Upper lobe of left lung (tissue), 4 donors: ENCODE measurements at regions not wholly inside any gene's neighbourhood (a gene's known extent, or its start where the extent isn't known, plus 50 kb on each side); places are given as distances from the start of the nearest gene placed in this dataset.

Source experiments
- CTCF ChIP-seq, 6 experiments: fragments of 450-650 bp in 4 of 6; fragments of 200-600 bp in 2 of 6; sonication (generic) in 2 of 6; IDR thresholded peaks; one replicate each; pipeline ENCODE4 v1.5.1; 2016 to 2019; ENCODE audit warnings: antibody characterized with exemption in 6 of 6
- EP300 ChIP-seq, 4 donors: sonication (generic); formaldehyde crosslinking; IDR thresholded peaks; one replicate each; pipeline ENCODE4 v1.5.1; 2017; ENCODE audit warnings: antibody characterized with exemption in 4 of 4, control low read depth in 2 of 4
- POLR2A ChIP-seq, 4 donors: fragments of 450-650 bp; IDR thresholded peaks; one replicate each; pipeline ENCODE4 v1.5.1; 2016 to 2017; ENCODE audit warnings: antibody characterized with exemption in 4 of 4, mild to moderate bottlenecking in 2 of 4
- POLR2AphosphoS5 ChIP-seq, 2 donors: sonication (generic); formaldehyde crosslinking; IDR thresholded peaks; one replicate each; pipeline ENCODE4 v1.5.1; 2017; ENCODE audit warnings: antibody characterized with exemption in 2 of 2

DNA sequence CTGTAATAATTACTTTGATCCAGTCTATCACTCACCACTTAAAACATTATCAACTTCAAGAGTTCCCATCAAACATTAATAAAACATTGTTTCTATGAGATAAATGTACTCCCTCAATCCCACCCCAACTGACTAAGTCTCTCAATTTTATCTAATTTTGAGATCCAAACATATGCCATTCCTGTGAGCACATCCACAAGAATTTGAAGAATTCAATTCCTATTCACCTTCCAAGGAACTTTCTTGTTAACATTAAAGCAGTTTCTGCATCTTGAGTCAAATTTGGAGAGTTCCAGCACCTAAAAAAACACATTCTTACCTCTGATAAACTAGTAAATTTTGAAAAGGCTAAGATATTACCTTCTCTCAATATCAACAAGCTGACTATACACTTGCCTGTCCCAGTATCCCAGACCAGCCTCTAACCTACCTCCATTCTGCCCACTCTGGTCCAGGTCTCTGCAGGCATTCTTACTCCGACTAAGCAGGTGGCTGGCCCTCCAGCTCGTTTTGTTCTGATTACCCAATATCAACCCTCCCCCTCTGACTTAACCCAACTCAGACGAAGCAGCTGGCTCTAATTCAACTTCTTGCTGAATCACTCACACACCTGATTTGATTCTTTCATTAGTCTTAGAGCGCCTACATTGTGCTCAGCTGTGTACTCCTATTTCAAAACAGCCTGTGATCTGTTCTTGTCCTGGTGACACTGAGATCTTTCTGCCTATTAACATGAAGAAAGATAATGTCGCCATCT lies 275.2 kb downstream of the IPMK start:
- TF ChIP-seq POLR2A (IDR thresholded peaks at IDR 0.05) (no peak), EP300 (IDR thresholded peaks at IDR 0.05) (no peak), CTCF (IDR thresholded peaks at IDR 0.05) (no peak), POLR2AphosphoS5 (IDR thresholded peaks at IDR 0.05) (no peak)
